ENCODE measurements at regions not wholly inside any gene's neighbourhood (a gene's known extent, or its start where the extent isn't known, plus 50 kb on each side); places are given as distances from the start of the nearest gene placed in this dataset.

- ChIA-PET CTCF (interaction anchor here (1.2 kb wide), 1 partner anchor 11 kb away, joined by 3 read pairs; no protein-coding TSS in a partner anchor), POLR2A (ENCODE audit: unreplicated experiment) (no interaction called here)
- no peak overlapping the region for H2AK9ac ChIP-seq (replicated peaks; ENCODE audit: low read depth, low read length, poor library complexity)
- H3K27me3 ChIP-seq (ENCODE audit: control insufficient read depth, insufficient read depth, low read length), result no peaks in the 10 kb centered on the region; the same call in 1 of the 2 replicates
- H3K9ac ChIP-seq (ENCODE audit: low read depth, low read length), result no peak overlapping the region
- H3K27ac ChIP-seq (ENCODE audit: insufficient read depth, low read length), result no peak overlapping the region
- no peaks in the 10 kb centered on the region for H3K9me3 ChIP-seq (ENCODE audit: control insufficient read depth, insufficient read depth, low read length)
- no peak overlapping the region for H3K4me3 ChIP-seq (ENCODE audit: insufficient read depth, low read depth, low read length)
- in situ Hi-C loops (cut with MboI; ENCODE audit: low sequenced_read_pairs), result loop anchor here (25.0 kb wide), 1 partner anchor 850 kb away; no protein-coding TSS in a partner anchor
- TF ChIP-seq CTCF (conservative IDR thresholded peaks at IDR 0.05; ENCODE audit: low read depth, low read length), result no peak
- no peak for TF ChIP-seq MXI1 (IDR thresholded peaks at IDR 0.05; ENCODE audit: borderline replicate concordance, low read depth, low read length)
- TF ChIP-seq MAZ (IDR thresholded peaks at IDR 0.05; ENCODE audit: borderline replicate concordance, low read depth, low read length), result no peak
- no peak for TF ChIP-seq BHLHE40 (IDR thresholded peaks at IDR 0.05; ENCODE audit: low read depth, low read length)
- no peak for TF ChIP-seq RCOR1 (IDR thresholded peaks at IDR 0.05; ENCODE audit: insufficient replicate concordance, low read length)
- no peak for TF ChIP-seq CHD1 (IDR thresholded peaks at IDR 0.05; ENCODE audit: low read depth, low read length)
- TF ChIP-seq RAD21 (IDR thresholded peaks at IDR 0.05; ENCODE audit: low read length), result no peak
- H2AK5ac ChIP-seq (ENCODE audit: low read depth, low read length), result no peak overlapping the region
- no peak overlapping the region for H3K4ac ChIP-seq (ENCODE audit: low read depth, low read length)
- ATAC-seq (ENCODE audit: low read depth) (no peak), DNase-seq (no peak)
- no peak overlapping the region for H2BK15ac ChIP-seq (ENCODE audit: low read depth, low read length)
- BruUV-seq (replicated peaks), result no TSS peak
- H3K4me1 ChIP-seq (ENCODE audit: control insufficient read depth, insufficient read depth, low read length), result no peaks in the 10 kb centered on the region
- no peaks in the 10 kb centered on the region for H3K9me1 ChIP-seq (ENCODE audit: insufficient read depth, low read length)
- no peak overlapping the region for H4K5ac ChIP-seq (ENCODE audit: low read depth, low read length)
- WGBS, 2 experiments (ENCODE audit: extremely low coverage in 2 of 2, insufficient read length in 1 of 2), result no CpG with 5 or more reads among the region's 5 CpGs
- H3K56ac ChIP-seq (ENCODE audit: extremely low read depth, insufficient read depth, low read length), result no peak overlapping the region
- H4K20me1 ChIP-seq (ENCODE audit: insufficient read depth, low read length), result no peaks in the 10 kb centered on the region
- H4K8ac ChIP-seq (ENCODE audit: low read depth in 2 of 2, low read length in 2 of 2), result no peak overlapping the region
- no peak overlapping the region for H2AFZ ChIP-seq (replicated peaks; ENCODE audit: low read length, poor library complexity)
- intact Hi-C loops (cut with micrococcal nuclease), result no loop called here
- H3K23ac ChIP-seq (ENCODE audit: low read depth, low read length), result no peak overlapping the region
- no peak overlapping the region for H2BK120ac ChIP-seq (ENCODE audit: low read depth, low read length)
- no peak overlapping the region for H2BK5ac ChIP-seq (ENCODE audit: low read depth, low read length, poor library complexity, severe bottlenecking)
- H3K4me2 ChIP-seq (ENCODE audit: low read depth, low read length), result no peak overlapping the region
- no peak overlapping the region for H2BK20ac ChIP-seq (ENCODE audit: low read depth, low read length)
- H3K18ac ChIP-seq (ENCODE audit: low read depth, low read length), result no peak overlapping the region
- no peaks in the 10 kb centered on the region for H3K36me3 ChIP-seq (ENCODE audit: control insufficient read depth, insufficient read depth, low read length)
- no peak overlapping the region for H3K14ac ChIP-seq (replicated peaks; ENCODE audit: low read depth, low read length)
- H3K79me1 ChIP-seq (ENCODE audit: low read depth in 1 of 2, low read length in 2 of 2), result no peaks in the 10 kb centered on the region
- H4K91ac ChIP-seq (ENCODE audit: insufficient read depth, low read depth, low read length), result no peak overlapping the region
- dilution Hi-C loops (cut with HindIII; ENCODE audit: low sequenced_read_pairs, unreplicated experiment), result no loop called here
Observed at GRCh38 chr4:181536811-181537434, 706.3 kb upstream of the TENM3 start.

Measured in IMR-90 (cell line).